IPS-NIHi7 (cell line): ENCODE measurements at regions not wholly inside any gene's neighbourhood (a gene's known extent, or its start where the extent isn't known, plus 50 kb on each side); places are given as distances from the start of the nearest gene placed in this dataset.

Source experiments
- DNase-seq: peaks from one replicate; pipeline ENCODE4 v3.0.0; 2012; ENCODE audit warnings: mixed read lengths; ENCODE audit errors: extremely low spot score

GRCh38 chr2:121159291-121160071, 125.5 kb downstream of the TFCP2L1 start:
- DNase-seq = no peak

- no peak for DNase-seq
Observed at GRCh38 chr2:121160366-121160765, 124.6 kb downstream of the TFCP2L1 start.

DNA sequence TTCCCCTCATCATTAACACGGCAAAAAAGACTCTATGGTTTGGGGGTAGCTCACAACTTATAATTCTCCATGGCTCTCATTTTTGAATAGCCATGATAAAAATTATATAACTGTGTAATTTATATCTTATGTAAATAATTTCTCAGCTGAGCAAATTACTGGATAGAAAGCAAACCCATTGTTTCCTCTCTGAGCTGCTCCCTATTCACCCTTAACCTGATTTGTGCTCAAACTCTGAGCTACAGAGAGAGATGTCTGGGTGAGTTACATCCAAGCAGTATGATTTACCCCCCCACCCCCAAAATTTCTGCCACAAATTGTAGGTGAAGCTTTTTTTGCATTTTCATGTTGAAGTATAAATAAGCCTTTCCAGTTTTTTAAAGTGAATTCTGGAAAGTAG, 123.7 kb downstream of the TFCP2L1 start:
- DNase-seq = no peak

DNA sequence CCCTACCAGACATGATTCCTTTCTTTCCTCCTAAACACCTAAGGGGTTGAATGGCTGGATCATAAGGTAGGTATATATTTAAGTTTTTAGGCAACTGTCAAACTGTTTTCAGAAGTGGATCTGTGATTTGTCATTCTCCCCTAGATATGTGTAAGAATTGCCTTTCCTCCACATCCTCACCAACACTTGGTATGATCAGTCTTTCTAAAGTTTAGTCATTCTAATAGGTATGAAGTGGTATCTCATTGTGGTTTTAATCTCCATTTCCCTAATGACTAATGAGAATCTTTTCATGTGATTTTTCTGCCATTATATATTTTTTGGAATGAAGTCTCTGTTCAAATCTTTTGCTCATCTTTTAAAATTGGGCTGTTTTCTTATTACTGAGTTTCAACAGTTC, 122.1 kb downstream of the TFCP2L1 start:
- no peak for DNase-seq

DNA sequence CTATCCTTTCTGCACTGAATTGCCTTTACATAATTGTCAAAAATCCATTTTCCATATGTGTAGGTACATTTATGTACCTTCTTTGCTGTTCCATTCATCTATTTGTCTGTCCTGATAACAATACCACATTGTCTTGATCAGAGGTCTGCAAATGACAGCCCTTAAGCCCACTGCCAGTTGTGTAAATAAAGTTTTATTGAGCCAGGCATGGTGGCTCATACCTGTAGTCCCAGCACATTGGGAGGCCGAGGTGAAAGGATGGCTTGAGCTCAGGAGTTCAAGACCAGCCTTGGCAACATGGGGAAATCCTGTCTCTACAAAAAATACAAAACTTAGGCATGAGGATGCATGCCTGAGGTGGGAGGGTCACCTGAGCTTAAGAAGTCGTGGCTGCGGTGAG, 121.0 kb downstream of the TFCP2L1 start:
- no peak for DNase-seq

GRCh38 chr2:121165038-121165542, 119.9 kb downstream of the TFCP2L1 start:
- no peak for DNase-seq
